Mesenteric fat pad (tissue), 1 donor: ENCODE measurements at regions not wholly inside any gene's neighbourhood (a gene's known extent, or its start where the extent isn't known, plus 50 kb on each side); places are given as distances from the start of the nearest gene placed in this dataset.
"Not testable (repeated sequence)": the region's sequence is repeated elsewhere in the genome, so short reads cannot be mapped to it uniquely, and the experiment has no call there.

ENCODE experiments used
- DNase-seq: peaks from one replicate; pipeline ENCODE4 v3.0.0-alpha.2; 2020; ENCODE audit warnings: low spot score
- donor health status: DM: yes; HTN: yes; CAD: no.

DNA sequence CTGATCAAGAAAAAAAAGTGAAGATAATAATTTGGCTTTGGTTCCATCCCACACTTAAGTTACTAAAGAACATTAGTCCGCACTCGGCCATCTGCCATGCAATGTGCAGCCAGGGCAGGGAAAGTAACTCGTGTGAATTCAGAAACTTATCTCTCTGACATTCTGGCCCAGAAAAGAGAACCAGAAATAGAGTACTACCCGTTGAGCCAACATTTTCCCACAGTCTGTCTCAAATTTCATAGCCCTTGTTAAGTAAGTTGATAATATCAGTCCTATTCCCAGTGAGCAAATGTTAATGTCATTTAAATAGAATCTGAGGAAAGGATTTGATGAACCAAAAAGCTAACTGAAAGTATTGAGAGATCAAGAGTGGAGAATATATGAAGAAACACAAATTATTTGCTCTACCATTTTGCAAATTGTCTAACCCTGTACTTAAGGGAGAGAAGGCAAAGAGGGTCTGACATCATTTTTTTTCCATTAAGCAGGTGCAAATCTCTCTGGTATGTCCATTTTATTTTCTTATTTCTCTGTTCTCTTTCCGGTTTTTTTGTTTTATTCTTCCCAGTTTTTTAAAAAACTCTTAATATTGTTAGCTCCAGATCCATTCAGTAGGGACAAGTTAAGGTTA is 156.3 kb downstream of the NDFIP2 start:
- no peak for DNase-seq

GRCh38 chr13:79631051-79631659 is 150.2 kb downstream of the NDFIP2 start:
- no peak for DNase-seq

- DNase-seq = no peak
Observed at GRCh38 chr13:79628463-79628862, 147.5 kb downstream of the NDFIP2 start.

GRCh38 chr13:79626924-79627323 is 146.0 kb downstream of the NDFIP2 start:
- DNase-seq = no peak

DNA sequence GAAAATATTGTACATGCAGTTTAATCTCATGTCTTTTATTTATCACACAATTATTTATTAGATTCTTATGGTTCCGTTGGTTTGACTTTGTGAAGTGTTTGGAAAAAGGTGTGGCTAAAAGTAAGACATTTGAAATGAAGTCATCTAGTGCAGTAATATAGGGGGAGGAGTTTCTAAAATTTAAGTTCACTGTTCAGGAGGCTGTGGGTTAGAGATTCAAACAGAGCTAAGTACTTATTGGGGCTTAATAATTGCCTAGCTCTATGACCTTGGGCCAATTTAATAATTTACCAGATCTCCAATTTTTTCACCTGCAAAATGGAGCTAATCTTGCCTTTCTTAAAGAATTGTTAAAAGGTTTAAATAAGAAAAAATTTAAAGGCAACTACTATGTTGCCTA is 144.6 kb downstream of the NDFIP2 start:
- no peak for DNase-seq

DNA sequence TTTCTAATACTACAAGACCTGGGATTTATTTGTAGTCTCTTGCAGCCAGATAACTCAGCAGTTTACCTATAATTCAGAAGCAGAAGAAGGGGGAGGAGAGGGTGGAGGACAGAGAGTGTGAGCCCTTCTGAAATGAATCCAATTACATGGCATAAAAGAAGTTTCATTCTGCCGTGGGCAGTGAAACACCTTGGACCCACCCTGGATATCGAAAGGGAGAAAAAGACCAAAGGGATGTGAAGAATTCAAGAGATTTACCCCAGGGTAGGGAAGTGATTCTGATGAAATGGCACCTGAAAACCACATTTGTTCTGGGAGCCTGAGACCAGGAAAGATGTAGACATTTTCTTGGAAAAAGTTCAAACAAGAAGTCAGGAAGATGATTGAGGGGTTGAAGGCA is 140.9 kb downstream of the NDFIP2 start:
- no peak for DNase-seq

DNA sequence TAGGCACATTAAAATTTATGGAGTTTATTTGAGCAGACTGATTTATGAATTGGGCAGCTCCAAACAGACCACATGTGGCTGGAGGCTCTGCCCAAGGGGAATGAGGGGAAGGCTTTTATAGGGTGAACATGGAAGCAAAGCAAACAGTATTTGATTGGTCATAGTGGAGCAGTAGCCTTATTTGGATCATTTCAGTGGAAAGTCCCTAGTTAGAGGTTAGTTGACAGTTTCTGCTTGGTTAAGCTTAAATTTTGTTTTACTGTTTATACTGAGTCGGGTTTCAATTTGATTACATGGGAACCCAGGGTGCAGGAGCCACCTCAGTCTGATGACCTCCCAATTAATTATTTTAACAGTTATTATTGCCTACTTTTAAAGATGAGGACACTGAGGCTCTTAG is 140.5 kb downstream of the NDFIP2 start:
- no peak for DNase-seq

- no peak for DNase-seq
Observed at GRCh38 chr13:79614250-79614918, 133.4 kb downstream of the NDFIP2 start.

- DNase-seq = no peak
Observed at GRCh38 chr13:79612604-79613003, 131.6 kb downstream of the NDFIP2 start.

GRCh38 chr13:79607895-79608294 is 126.9 kb downstream of the NDFIP2 start:
- DNase-seq = not testable (repeated sequence)
